ENCODE measurements at regions not wholly inside any gene's neighbourhood (a gene's known extent, or its start where the extent isn't known, plus 50 kb on each side); places are given as distances from the start of the nearest gene placed in this dataset.
"Not testable (repeated sequence)": the region's sequence is repeated elsewhere in the genome, so short reads cannot be mapped to it uniquely, and the experiment has no call there.

DNA sequence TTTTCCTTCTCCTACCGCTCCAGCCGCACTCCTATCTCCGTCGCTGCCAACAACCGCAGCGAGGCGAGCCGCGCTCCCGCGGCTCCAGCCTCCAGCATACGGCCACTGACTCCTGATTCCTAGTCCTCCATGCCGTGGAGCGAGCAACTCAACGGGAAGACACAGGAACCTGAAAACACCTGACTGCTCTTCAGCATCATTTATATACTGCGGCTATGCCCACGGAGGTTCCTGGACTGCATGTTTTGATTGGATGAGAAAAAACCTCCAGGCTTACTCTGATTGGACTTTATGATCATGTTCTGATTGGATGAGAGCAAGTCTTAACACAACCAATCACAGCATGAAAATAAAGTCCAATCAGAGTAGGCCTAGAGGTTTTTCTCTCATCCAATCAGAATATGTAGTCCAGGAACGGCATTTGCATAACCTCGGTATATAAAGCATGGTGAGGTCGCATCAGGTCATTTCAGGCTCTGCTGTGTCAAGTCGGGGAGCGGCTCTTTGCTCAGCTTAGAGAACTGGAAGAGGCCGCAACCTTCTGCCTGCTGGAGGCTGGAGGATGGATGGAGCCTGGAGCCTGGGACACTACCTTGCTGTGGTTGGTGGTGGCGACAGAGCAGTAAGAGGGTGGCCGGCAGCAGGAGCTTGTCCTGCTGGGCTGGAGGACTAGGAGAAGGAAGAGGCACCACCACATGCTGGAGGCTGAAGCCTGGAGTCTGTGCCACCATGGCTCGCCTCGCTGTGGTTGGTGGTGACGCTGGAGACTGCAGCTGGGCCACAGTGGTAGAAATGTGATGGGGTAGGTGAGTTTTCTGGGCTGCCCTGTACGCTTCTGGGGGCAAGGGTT lies 204.6 kb upstream of the WSB1 start:
- H3K4me1 ChIP-seq (ENCODE audit: insufficient read depth, low read length); DNase-seq; POLR2A ChIA-PET (ENCODE audit: partially characterized antibody); intact Hi-C loops (cut with micrococcal nuclease); H3K9me3 Mint-ChIP-seq; H3K9me3 ChIP-seq (ENCODE audit: control insufficient read depth in 1 of 2, low read length in 2 of 2); H3K36me3 ChIP-seq (ENCODE audit: insufficient read depth, low read length); H3K27me3 Mint-ChIP-seq; H3K4me3 Mint-ChIP-seq; H3K27me3 ChIP-seq (ENCODE audit: insufficient read depth, low read length); H3K4me1 Mint-ChIP-seq; CTCF ChIA-PET (ENCODE audit: partially characterized antibody); H3K27ac ChIP-seq (ENCODE audit: low read depth, low read length); H3K36me3 Mint-ChIP-seq; H3K4me3 ChIP-seq (ENCODE audit: low read length in 2 of 2): not testable (repeated sequence)
- peak overlapping the region in 1 of 7 donors; percentile 54 for H3K27ac Mint-ChIP-seq

DNA sequence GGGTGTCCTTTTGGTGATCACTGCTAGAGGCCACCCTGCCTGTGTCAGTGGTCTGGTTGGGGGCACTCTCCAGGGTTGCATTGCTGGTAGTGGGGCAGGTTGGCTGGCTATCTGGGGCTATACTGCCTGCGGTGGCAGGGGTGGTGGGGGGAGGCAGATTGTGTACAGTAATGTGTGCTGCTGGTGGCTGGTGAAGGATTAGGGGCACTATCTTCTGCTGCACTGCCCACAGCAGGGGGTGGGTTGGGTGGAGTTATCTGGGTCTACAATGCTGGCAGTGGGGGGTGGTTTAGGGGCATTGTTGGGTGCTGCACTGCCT lies 204.0 kb upstream of the WSB1 start:
- no peak for DNase-seq
- Histone ChIP-seq H3K36me3 (ENCODE audit: insufficient read depth, low read length) (no peaks in the 10 kb centered on the region), H3K4me3 (ENCODE audit: low read length in 2 of 2) (no peak overlapping the region), H3K9me3 (ENCODE audit: control insufficient read depth in 1 of 2, low read length in 2 of 2) (no peaks in the 10 kb centered on the region), H3K27ac (ENCODE audit: low read depth, low read length) (no peak overlapping the region), H3K4me1 (ENCODE audit: insufficient read depth, low read length) (no peaks in the 10 kb centered on the region), H3K27me3 (ENCODE audit: insufficient read depth, low read length) (no peaks in the 10 kb centered on the region)
- POLR2A ChIA-PET (ENCODE audit: partially characterized antibody): no interaction called here
- intact Hi-C loops (cut with micrococcal nuclease): no loop called here
- H3K27ac Mint-ChIP-seq: no peak overlapping the region
- H3K9me3 Mint-ChIP-seq: peaks cover 0 to 4% (median 0%) of the 10 kb centered on the region in 8 donors
- H3K36me3 Mint-ChIP-seq: no peaks in the 10 kb centered on the region
- CTCF ChIA-PET (ENCODE audit: partially characterized antibody): no interaction called here
- peak overlapping the region in 1 of 8 donors; percentile 41 for H3K4me3 Mint-ChIP-seq
- H3K4me1 Mint-ChIP-seq: no peaks in the 10 kb centered on the region
- peaks cover 2 to 7% of the 10 kb centered on the region in 2 donors for H3K27me3 Mint-ChIP-seq

- H3K27me3 Mint-ChIP-seq; CTCF ChIA-PET (ENCODE audit: partially characterized antibody); H3K36me3 ChIP-seq (ENCODE audit: insufficient read depth, low read length); POLR2A ChIA-PET (ENCODE audit: partially characterized antibody); H3K27me3 ChIP-seq (ENCODE audit: insufficient read depth, low read length); DNase-seq; H3K27ac ChIP-seq (ENCODE audit: low read depth, low read length); H3K4me3 Mint-ChIP-seq; intact Hi-C loops (cut with micrococcal nuclease); H3K4me1 ChIP-seq (ENCODE audit: insufficient read depth, low read length); H3K4me3 ChIP-seq (ENCODE audit: low read length in 2 of 2); H3K27ac Mint-ChIP-seq; H3K36me3 Mint-ChIP-seq; H3K4me1 Mint-ChIP-seq; H3K9me3 ChIP-seq (ENCODE audit: control insufficient read depth in 1 of 2, low read length in 2 of 2); H3K9me3 Mint-ChIP-seq: not testable (repeated sequence)
These were observed 203.4 kb upstream of the WSB1 start for GRCh38 chr17:27090450-27091042.

DNA sequence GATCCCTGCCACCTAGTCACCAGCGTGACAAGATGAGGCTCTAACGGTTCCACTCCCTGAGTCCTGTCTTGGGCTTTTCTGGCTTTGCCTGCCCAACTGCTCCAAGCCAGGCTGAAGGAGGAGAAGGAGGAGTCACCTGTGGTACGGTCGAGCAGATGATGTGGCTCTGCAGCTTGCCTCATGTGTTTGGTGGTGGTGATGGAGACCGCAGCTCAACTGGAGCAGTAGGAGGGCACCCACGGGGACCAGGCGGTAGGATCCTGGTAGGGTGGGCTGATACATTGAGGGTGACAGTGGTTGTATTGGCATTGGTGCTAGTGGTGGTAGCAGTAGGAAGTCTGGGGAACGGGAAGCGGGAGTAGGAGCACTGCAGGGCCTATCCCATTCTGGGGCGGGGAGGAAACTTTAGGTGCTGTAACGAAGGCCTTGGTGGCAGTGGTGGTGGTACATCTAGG lies 202.8 kb upstream of the WSB1 start:
- H3K27ac Mint-ChIP-seq: no peak overlapping the region
- DNase-seq: no peak
- H3K4me1 ChIP-seq (ENCODE audit: insufficient read depth, low read length): no peaks in the 10 kb centered on the region
- no peaks in the 10 kb centered on the region for H3K36me3 ChIP-seq (ENCODE audit: insufficient read depth, low read length)
- no peak overlapping the region for H3K27ac ChIP-seq (ENCODE audit: low read depth, low read length)
- CTCF ChIA-PET (ENCODE audit: partially characterized antibody): no interaction called here
- POLR2A ChIA-PET (ENCODE audit: partially characterized antibody): no interaction called here
- intact Hi-C loops (cut with micrococcal nuclease): no loop called here
- H3K27me3 Mint-ChIP-seq: peaks cover 4 to 9% of the 10 kb centered on the region in 2 donors
- peaks cover 0 to 4% (median 0%) of the 10 kb centered on the region in 8 donors for H3K9me3 Mint-ChIP-seq
- no peak overlapping the region for H3K4me3 ChIP-seq (ENCODE audit: low read length in 2 of 2)
- H3K27me3 ChIP-seq (ENCODE audit: insufficient read depth, low read length): no peaks in the 10 kb centered on the region
- H3K9me3 ChIP-seq (ENCODE audit: control insufficient read depth in 1 of 2, low read length in 2 of 2): no peaks in the 10 kb centered on the region
- no peaks in the 10 kb centered on the region for H3K36me3 Mint-ChIP-seq
- no peaks in the 10 kb centered on the region for H3K4me1 Mint-ChIP-seq
- no peak overlapping the region for H3K4me3 Mint-ChIP-seq

DNA sequence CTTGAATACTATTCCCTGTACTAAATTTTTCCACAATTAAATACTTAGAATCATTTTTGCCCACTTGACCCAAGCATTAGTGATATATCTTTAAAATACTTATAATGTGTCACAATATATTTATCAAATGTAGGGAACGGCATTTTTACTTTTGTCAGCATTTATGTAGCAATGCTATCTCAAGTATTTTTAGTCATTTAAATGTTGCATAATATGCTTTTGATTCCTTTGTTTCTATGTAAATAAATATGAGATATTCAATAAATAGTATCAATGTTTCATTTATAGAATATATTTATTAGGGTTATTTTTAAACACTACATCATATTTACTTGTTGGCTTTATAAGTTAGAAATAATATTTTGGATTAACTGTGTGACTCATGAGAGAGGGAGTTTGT lies 199.7 kb upstream of the WSB1 start:
- H3K27ac ChIP-seq (ENCODE audit: low read depth, low read length); H3K36me3 Mint-ChIP-seq; H3K4me1 ChIP-seq (ENCODE audit: insufficient read depth, low read length); H3K4me3 ChIP-seq (ENCODE audit: low read length in 2 of 2); H3K36me3 ChIP-seq (ENCODE audit: insufficient read depth, low read length); CTCF ChIA-PET (ENCODE audit: partially characterized antibody); POLR2A ChIA-PET (ENCODE audit: partially characterized antibody); H3K9me3 Mint-ChIP-seq; H3K9me3 ChIP-seq (ENCODE audit: control insufficient read depth in 1 of 2, low read length in 2 of 2); H3K27me3 ChIP-seq (ENCODE audit: insufficient read depth, low read length); H3K27ac Mint-ChIP-seq; intact Hi-C loops (cut with micrococcal nuclease); H3K4me3 Mint-ChIP-seq; DNase-seq; H3K4me1 Mint-ChIP-seq; H3K27me3 Mint-ChIP-seq: not testable (repeated sequence)

DNA sequence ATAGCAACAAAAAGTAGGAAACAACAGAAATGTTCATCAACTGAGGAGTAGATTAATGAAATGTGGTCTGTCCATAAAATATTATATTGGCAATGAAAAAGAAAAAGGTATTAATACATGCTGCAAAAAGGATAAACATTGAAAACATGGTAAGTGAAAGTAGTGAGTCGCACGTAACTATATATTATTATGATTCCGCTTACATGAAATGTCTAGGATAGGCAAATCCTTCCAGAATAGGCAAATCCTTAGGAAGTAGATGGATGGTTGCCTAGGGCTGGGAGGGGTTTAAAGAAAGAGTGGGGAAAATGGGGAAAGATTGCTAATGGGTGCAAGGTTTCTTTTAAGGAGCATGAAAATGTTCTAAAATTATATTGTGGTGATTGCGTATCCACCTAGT lies 198.1 kb upstream of the WSB1 start:
- H3K9me3 ChIP-seq (ENCODE audit: control insufficient read depth in 1 of 2, low read length in 2 of 2); H3K4me1 ChIP-seq (ENCODE audit: insufficient read depth, low read length); H3K4me3 Mint-ChIP-seq; H3K9me3 Mint-ChIP-seq; H3K4me3 ChIP-seq (ENCODE audit: low read length in 2 of 2); DNase-seq; POLR2A ChIA-PET (ENCODE audit: partially characterized antibody); H3K27ac Mint-ChIP-seq; H3K27ac ChIP-seq (ENCODE audit: low read depth, low read length); CTCF ChIA-PET (ENCODE audit: partially characterized antibody); H3K4me1 Mint-ChIP-seq; H3K36me3 Mint-ChIP-seq; H3K27me3 ChIP-seq (ENCODE audit: insufficient read depth, low read length); H3K27me3 Mint-ChIP-seq; intact Hi-C loops (cut with micrococcal nuclease); H3K36me3 ChIP-seq (ENCODE audit: insufficient read depth, low read length): not testable (repeated sequence)

- POLR2A ChIA-PET (ENCODE audit: partially characterized antibody); H3K27ac ChIP-seq (ENCODE audit: low read depth, low read length); H3K27ac Mint-ChIP-seq; H3K4me3 Mint-ChIP-seq; DNase-seq; H3K36me3 Mint-ChIP-seq; CTCF ChIA-PET (ENCODE audit: partially characterized antibody); H3K4me1 Mint-ChIP-seq; H3K4me1 ChIP-seq (ENCODE audit: insufficient read depth, low read length); H3K36me3 ChIP-seq (ENCODE audit: insufficient read depth, low read length); H3K27me3 ChIP-seq (ENCODE audit: insufficient read depth, low read length); H3K4me3 ChIP-seq (ENCODE audit: low read length in 2 of 2); H3K9me3 ChIP-seq (ENCODE audit: control insufficient read depth in 1 of 2, low read length in 2 of 2); H3K27me3 Mint-ChIP-seq; intact Hi-C loops (cut with micrococcal nuclease): not testable (repeated sequence)
- peaks cover 0 to 12% (median 0%) of the 10 kb centered on the region in 8 donors for H3K9me3 Mint-ChIP-seq
These were observed 194.6 kb upstream of the WSB1 start for GRCh38 chr17:27099266-27099665.

All from CD4-positive, alpha-beta memory T cell (primary cell).